ENCODE measurements at regions not wholly inside any gene's neighbourhood (a gene's known extent, or its start where the extent isn't known, plus 50 kb on each side); places are given as distances from the start of the nearest gene placed in this dataset.

DNA sequence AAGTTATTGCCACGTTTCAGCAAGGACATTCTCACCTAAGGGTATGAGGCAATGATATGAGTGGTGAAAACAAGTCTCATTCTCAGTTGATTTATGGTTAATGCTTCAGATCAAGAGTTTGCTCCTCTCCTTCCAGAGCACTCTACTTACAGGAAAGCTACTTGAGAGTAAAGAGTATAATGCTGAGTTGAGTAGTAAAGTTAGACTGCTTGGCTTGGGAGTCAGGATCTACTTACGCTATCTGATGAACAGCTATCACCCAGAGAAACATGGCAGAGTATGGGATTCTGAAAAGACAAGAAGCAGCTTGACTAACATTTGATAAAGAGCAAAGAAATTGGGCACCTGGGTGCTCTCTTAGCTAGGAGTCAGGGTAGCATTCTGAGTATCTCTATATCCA lies 211.8 kb downstream of the GLUD2 start:
- TF ChIP-seq EZH2 (optimal IDR thresholded peaks at IDR 0.05; ENCODE audit: low read depth, low read length), result no peak
- TF ChIP-seq, protein P1, sequence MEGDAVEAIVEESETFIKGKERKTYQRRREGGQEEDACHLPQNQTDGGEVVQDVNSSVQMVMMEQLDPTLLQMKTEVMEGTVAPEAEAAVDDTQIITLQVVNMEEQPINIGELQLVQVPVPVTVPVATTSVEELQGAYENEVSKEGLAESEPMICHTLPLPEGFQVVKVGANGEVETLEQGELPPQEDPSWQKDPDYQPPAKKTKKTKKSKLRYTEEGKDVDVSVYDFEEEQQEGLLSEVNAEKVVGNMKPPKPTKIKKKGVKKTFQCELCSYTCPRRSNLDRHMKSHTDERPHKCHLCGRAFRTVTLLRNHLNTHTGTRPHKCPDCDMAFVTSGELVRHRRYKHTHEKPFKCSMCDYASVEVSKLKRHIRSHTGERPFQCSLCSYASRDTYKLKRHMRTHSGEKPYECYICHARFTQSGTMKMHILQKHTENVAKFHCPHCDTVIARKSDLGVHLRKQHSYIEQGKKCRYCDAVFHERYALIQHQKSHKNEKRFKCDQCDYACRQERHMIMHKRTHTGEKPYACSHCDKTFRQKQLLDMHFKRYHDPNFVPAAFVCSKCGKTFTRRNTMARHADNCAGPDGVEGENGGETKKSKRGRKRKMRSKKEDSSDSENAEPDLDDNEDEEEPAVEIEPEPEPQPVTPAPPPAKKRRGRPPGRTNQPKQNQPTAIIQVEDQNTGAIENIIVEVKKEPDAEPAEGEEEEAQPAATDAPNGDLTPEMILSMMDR (IDR thresholded peaks at IDR 0.05; ENCODE audit: low read length), result no peak
